GM12891 (cell line): ENCODE measurements at regions not wholly inside any gene's neighbourhood (a gene's known extent, or its start where the extent isn't known, plus 50 kb on each side); places are given as distances from the start of the nearest gene placed in this dataset.

Experiments used
- PAX5 ChIP-seq: IDR thresholded peaks from 2 replicates; pipeline ENCODE4 v1.6.1; 2011; ENCODE audit warnings: low read length, moderate library complexity, mild to moderate bottlenecking; ENCODE audit not compliant: insufficient read depth, severe bottlenecking
- POLR2A ChIP-seq: IDR thresholded peaks from 2 replicates; pipeline ENCODE4 v1.6.1; 2011; ENCODE audit warnings: low read depth, low read length, control low read depth
- POLR2AphosphoS5 ChIP-seq: IDR thresholded peaks from 2 replicates; pipeline ENCODE4 v1.6.1; 2011; ENCODE audit warnings: low read depth, low read length, control low read depth
- POU2F2 ChIP-seq: IDR thresholded peaks from 2 replicates; pipeline ENCODE4 v1.6.1; 2011; ENCODE audit warnings: low read depth, mild to moderate bottlenecking, control low read depth, low read length, moderate library complexity
- SPI1 ChIP-seq: IDR thresholded peaks from 2 replicates; pipeline ENCODE4 v1.6.1; 2011; ENCODE audit warnings: low read depth, low read length, control low read depth
- TAF1 ChIP-seq: IDR thresholded peaks from 2 replicates; pipeline ENCODE4 v1.6.1; 2011; ENCODE audit warnings: low read depth, low read length, control low read depth

GRCh38 chr2:76274160-76274559, 563.4 kb upstream of the GCFC2 start:
- TF ChIP-seq POLR2AphosphoS5 (no peak), TAF1 (no peak), POLR2A (no peak), SPI1 (no peak), POU2F2 (no peak), PAX5 (no peak)
